Activated CD4-positive, alpha-beta T cell treated with anti-CD3 and anti-CD28 coated beads for 24 hours (primary cell): ENCODE measurements at regions not wholly inside any gene's neighbourhood (a gene's known extent, or its start where the extent isn't known, plus 50 kb on each side); places are given as distances from the start of the nearest gene placed in this dataset.

ENCODE experiments used
- DNase-seq, 2 donors: peaks; one replicate each; pipeline ENCODE4 v3.0.0-alpha.2; 2020; ENCODE audit warnings: low read depth in 2 of 2

DNA sequence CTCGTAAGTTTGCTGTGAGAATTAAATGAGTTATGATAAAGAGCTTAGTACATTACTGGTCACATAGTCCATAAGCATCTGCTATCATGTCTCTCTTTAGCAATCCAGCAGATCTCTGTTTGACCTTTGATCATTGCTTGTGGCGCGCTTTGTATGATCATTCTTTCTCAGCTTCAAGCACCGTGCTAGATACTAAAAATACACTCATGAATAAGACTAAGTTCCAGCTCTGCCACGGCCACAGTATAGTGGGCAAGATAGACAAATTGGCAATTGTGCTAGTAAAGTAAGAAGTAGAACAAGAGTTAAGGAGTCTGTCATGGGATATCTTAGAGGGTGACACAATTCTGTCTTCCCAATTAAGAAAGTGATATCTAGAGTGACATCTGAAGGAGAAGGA is 75.2 kb upstream of the ADGRF1 start:
- no peak for DNase-seq

DNA sequence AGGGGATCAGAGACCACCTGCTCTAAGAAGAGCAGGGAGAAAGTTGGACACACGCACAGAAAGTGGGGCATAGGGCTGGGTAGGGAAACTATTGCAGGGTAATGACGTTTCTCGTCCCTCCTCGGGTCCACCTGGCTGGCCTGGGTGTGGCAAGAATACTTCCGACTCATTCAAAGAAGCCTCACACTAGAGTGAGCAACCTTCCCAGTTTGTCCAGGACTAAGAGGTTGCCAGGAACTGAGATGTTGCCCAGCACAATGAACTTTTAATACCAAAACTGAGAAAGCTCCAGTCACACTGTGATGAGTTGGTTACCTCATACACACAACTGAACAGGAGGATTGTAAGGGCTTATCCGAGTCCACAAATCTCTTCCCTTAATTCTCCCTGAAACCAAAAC is 74.5 kb upstream of the ADGRF1 start:
- DNase-seq: no peak

- no peak for DNase-seq
Observed at GRCh38 chr6:47116086-47116485, 74.0 kb upstream of the ADGRF1 start.

DNA sequence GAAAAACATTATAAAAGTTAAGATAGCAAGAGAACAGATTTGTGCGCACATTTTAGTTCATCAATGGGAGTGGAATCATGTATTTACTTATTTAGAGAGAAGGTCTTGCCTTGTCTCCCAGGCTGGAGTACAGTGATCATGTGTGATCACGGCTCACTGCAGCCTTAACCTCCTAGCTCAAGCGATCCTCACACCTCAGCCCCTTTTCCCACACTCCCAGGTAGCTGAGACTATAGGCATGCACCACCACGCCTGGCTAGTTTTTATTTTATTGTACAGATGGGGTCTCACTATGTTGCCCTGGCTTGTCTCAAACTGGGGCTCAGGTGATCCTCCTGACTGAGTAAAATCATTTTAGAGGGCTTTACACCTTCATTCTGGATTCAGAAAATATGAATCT is 72.3 kb upstream of the ADGRF1 start:
- no peak for DNase-seq

DNA sequence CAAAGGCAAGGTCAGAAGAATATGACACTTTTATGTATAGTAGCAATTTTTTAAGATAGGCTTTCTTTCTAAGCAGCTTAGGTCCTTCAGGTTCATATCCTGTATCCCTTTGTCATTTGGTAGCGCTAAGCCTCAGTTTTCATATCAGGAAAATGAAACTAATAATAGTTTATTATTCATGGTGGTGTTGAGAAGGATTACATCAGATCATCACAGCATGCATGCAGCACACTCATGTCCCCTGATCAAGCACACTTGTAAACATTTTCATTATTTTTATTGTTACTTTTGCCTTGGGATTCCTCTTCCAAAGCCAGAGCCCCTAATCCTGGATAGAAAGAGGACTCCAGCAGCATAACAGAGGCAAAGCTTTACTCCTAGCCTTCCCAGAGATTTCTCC is 70.2 kb upstream of the ADGRF1 start:
- DNase-seq: no peak

- no peak for DNase-seq
Observed at GRCh38 chr6:47111685-47112084, 69.6 kb upstream of the ADGRF1 start.

GRCh38 chr6:47109281-47109680 is 67.1 kb upstream of the ADGRF1 start:
- no peak for DNase-seq

DNA sequence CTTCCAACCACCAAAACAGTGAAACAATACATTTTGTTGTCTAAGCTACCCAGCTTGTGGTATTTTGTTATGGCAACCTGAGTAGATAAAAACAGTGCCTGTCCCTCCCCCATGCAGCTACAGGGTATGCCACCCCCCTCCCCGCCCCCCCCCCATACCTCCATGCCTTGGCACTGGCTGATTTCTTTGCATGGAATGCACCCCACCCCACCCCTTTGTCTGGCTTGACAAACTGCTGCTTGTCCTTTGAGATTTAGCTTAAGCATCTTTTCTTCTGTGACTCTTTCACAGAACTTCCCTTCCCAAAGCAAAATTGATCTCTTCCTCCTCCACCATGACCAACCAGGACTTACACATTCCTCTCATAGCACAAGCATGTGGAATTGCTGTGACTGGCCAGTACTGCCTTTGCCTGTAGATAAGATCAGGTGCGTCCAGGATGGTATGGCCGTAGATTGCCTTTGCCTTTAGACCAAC is 64.6 kb upstream of the ADGRF1 start:
- DNase-seq: no peak

- DNase-seq: no peak
Observed at GRCh38 chr6:47106216-47106615, 64.1 kb upstream of the ADGRF1 start.

DNA sequence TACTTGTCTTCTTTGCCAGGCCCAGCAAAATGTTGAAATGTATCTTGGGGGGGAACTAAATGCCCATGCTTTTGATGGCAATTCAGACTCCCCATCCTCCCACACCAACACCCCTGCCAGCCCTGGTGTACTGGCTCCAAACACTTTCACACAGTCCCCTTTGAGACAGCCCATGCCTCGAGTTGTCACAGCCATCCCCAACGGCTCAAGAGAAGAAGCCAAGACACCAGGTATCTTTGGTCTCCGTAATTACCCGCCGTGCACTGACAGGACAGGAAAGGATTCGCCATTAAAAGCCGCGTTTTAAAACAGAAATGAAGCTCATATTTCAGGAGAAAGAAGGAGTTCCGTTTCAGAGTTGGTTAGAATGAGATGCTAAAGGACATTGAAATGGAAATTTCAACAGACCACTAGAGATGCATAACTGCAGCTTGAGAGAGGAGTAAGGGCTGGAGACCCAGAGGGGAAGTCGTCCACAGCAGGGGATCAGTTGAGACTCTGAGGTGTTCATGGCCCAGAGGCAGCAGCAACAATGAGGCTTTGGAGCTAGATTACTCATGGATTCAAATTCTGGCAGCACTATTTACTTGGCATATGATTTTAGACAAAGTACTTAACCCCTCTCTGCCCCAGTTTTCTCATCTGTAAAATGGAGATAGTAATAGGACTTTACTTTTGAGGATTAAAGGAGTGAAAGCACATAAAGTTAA is 63.5 kb upstream of the ADGRF1 start:
- no peak for DNase-seq

- DNase-seq: no peak
Observed at GRCh38 chr6:47103931-47104330, 61.8 kb upstream of the ADGRF1 start.

- no peak for DNase-seq
Observed at GRCh38 chr6:47102331-47102730, 60.2 kb upstream of the ADGRF1 start.

DNA sequence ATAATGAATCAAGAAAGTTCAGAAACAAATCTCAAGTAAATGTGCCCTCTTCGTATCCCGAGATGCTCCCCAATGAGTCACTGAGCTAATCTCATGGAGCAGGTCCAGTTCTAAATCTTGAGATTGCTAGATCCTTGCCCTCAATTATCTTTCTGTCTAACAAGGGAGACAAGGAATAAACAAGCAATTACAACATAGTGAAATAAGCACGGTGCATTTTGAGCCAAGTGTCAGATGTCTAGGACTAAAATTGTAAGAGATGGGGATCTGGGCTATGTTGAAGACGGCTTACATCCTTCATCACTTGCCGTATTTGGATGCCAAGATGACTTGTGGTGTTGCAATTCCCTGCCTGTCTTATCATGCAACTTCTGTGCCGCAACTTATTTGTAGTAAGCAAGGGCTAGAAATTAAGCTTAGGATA is 56.5 kb upstream of the ADGRF1 start:
- no peak for DNase-seq

DNA sequence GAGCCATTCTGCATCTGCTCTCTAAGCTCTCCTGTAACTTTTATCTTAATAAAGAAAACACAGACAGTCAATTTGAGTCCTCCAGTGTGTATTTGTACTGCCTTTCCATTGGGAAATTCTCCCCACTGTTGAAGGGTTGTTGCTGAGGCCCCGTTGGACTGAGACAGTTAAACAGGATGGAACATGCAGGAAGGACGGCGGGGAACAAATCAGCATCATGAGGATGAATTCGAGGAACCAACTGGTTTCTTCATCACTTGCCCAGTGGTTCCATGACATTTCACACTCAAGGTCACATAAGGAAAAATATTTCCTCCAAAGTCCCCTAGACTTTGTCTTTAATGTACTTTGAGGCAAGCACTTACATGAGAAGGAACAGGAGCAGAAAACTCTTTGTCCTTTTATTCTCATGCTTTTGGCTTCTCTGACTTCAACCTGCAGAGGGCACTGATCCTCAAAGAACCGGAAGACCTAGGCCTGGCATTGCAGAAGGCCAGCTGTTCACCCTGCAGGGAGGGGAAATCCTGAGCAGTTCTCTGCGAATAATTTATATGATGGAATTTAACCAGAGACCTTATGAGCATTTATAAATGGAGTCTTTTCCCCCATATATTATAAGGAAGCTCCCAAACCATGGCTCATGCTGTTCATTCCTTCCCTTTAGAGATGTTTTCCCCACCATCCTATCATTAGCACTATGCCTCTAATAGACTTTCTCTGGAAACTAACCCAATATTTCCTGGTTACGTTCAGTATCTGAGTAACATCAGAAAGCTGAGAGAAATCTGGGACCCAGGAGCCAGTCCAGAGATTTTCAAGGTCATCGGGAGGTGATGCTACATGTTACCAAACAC is 55.2 kb upstream of the ADGRF1 start:
- peak; percentile 1 for DNase-seq

- DNase-seq: no peak
Observed at GRCh38 chr6:47096211-47096895, 54.2 kb upstream of the ADGRF1 start.

GRCh38 chr6:47094241-47094925 is 52.3 kb upstream of the ADGRF1 start:
- no peak for DNase-seq

DNA sequence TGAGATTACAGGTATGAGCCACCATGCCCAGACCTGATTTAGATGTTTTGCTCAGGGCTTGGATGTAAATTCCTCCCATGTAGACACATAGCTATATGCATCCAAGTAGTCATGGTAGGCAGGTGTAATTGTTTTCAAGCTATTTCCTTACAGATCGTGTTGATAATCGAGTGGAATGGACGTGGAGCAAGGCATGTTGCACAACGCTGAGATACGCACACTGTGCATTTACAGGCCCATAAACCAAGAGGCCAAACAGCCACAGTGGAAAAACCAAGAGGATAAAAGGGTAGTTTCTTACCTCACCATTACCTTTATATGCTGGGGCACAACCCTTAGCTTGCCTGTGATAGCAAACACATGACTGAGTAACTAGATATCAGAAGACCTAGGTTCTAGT is 51.0 kb upstream of the ADGRF1 start:
- DNase-seq: no peak

DNA sequence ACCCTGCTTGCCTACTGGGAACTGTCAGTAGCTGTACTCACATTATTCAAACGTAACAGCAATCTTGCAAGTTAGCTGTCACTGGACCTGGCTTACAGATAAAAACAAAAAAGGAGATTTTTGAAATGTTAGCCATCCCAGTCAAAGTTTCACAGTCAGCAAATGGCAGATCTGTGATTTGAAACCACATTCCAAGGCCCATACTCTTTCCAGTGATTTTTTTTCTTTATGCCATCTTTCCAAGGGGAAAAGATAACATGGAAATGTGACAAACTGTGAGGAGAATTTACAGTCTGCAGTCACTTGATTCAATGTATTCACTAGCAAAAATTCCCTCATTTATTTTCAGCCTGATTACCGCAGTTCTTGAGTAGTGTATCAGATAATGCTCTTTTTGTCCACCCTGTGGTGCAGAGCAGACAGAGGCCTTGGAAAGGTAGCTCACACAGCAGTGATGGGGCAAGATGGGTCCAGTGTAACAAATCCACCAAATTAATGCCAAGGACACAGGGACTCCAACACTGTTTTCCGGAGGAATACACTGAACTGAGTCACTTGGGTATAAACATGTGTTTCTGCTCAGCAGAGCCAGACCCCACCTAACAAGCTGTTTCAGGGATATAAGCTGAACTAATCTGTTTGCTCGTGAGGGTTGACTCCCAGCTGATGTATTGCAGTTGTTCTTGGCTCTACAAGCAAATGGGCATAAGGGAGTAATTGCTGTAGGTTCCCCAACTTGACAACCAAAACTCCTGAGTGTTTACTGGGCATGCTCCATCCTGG is 49.9 kb upstream of the ADGRF1 start:
- DNase-seq: no peak
